ENCODE measurements at regions not wholly inside any gene's neighbourhood (a gene's known extent, or its start where the extent isn't known, plus 50 kb on each side); places are given as distances from the start of the nearest gene placed in this dataset.

GRCh38 chr5:159698322-159698721, 218.0 kb upstream of the ADRA1B start:
- intact Hi-C loops (cut with micrococcal nuclease): no loop called here
- FAIRE-seq: no peak
- no peak for ATAC-seq

GRCh38 chr5:159700016-159700415, 216.3 kb upstream of the ADRA1B start:
- no TSS peak for BruUV-seq (replicated peaks)
- Histone ChIP-seq H3K9me3 (replicated peaks; ENCODE audit: control insufficient read depth, insufficient read depth, low read depth, low read length) (no peaks in the 10 kb centered on the region), H3K4me1 (replicated peaks in 1 of 2; ENCODE audit: control insufficient read depth in 2 of 2, insufficient read depth in 2 of 2, low read length in 2 of 2) (no peaks in the 10 kb centered on the region), H3K4me2 (ENCODE audit: insufficient read depth, low read length) (no peak overlapping the region), H3K79me2 (ENCODE audit: control insufficient read depth, insufficient read depth, low read length) (no peaks in the 10 kb centered on the region), H2AFZ (ENCODE audit: low read depth, low read length) (no peak overlapping the region), H3K4me3 (no peak overlapping the region), H3K36me3 (ENCODE audit: control insufficient read depth, insufficient read depth, low read length) (no peaks in the 10 kb centered on the region), H4K20me1 (replicated peaks; ENCODE audit: control insufficient read depth, insufficient read depth, low read length) (no peaks in the 10 kb centered on the region), H3K27me3 (ENCODE audit: control insufficient read depth in 2 of 2, insufficient read depth in 2 of 2, low read length in 2 of 2) (no peaks in the 10 kb centered on the region), H3K9me1 (ENCODE audit: control insufficient read depth, insufficient read depth, low read length) (no peaks in the 10 kb centered on the region), H3K27ac (ENCODE audit: extremely low read depth, low read depth, low read length) (no peak overlapping the region), H3K9ac (ENCODE audit: insufficient read depth in 1 of 2, low read depth in 2 of 2, low read length in 2 of 2) (no peak overlapping the region)
- POLR2A ChIA-PET: no interaction called here
- in situ Hi-C loops (cut with MboI) (no loop called here), intact Hi-C loops (cut with micrococcal nuclease) (no loop called here)
- FAIRE-seq: no peak
- TF ChIP-seq ZNF184 (CRISPR knock-in tag; IDR thresholded peaks at IDR 0.05): no peak
- no peak for TF ChIP-seq ATF4 (CRISPR knock-in tag; IDR thresholded peaks at IDR 0.05)
- peak; percentile 83 for TF ChIP-seq TFE3 (CRISPR knock-in tag; IDR thresholded peaks at IDR 0.05)
- no peak for DNase-seq (ENCODE audit: extremely low read depth in 1 of 4, low spot score in 3 of 4)
- CTCF ChIA-PET (ENCODE audit: low intra/inter-chr PET ratio): no interaction called here
- no peak for ATAC-seq

More at GRCh38 chr5:159698322-159698721, 218.0 kb upstream of the ADRA1B start:
- Histone ChIP-seq H4K20me1 (replicated peaks; ENCODE audit: control insufficient read depth, insufficient read depth, low read length) (no peaks in the 10 kb centered on the region), H3K9me1 (ENCODE audit: control insufficient read depth, insufficient read depth, low read length) (no peaks in the 10 kb centered on the region), H3K9me3 (replicated peaks; ENCODE audit: control insufficient read depth, insufficient read depth, low read depth, low read length) (no peaks in the 10 kb centered on the region), H2AFZ (ENCODE audit: low read depth, low read length) (no peak overlapping the region), H3K27ac (ENCODE audit: extremely low read depth, low read depth, low read length) (no peak overlapping the region), H3K36me3 (ENCODE audit: control insufficient read depth, insufficient read depth, low read length) (no peaks in the 10 kb centered on the region), H3K9ac (ENCODE audit: insufficient read depth in 1 of 2, low read depth in 2 of 2, low read length in 2 of 2) (no peak overlapping the region), H3K4me1 (replicated peaks in 1 of 2; ENCODE audit: control insufficient read depth in 2 of 2, insufficient read depth in 2 of 2, low read length in 2 of 2) (no peaks in the 10 kb centered on the region), H3K4me3 (no peak overlapping the region), H3K79me2 (ENCODE audit: control insufficient read depth, insufficient read depth, low read length) (no peaks in the 10 kb centered on the region), H3K4me2 (ENCODE audit: insufficient read depth, low read length) (no peak overlapping the region), H3K27me3 (ENCODE audit: control insufficient read depth in 2 of 2, insufficient read depth in 2 of 2, low read length in 2 of 2) (no peaks in the 10 kb centered on the region)
- TF ChIP-seq RBM25 (IDR thresholded peaks at IDR 0.05; ENCODE audit: low read depth, low read length, severe bottlenecking) (peak; percentile 95), PURB (CRISPR knock-in tag; IDR thresholded peaks at IDR 0.05; ENCODE audit: low read depth) (no peak), ZFP36 (IDR thresholded peaks at IDR 0.05; ENCODE audit: low read depth, low read length, partially characterized antibody) (peak; percentile 70), FOXP1 (CRISPR knock-in tag; IDR thresholded peaks at IDR 0.05) (no peak), RCOR1 (IDR thresholded peaks at IDR 0.05; ENCODE audit: borderline replicate concordance in 1 of 2, low read depth in 2 of 2, low read length in 2 of 2) (0 out of 4 replicates have a peak, but pooled peaks of 1 of the 2 experiments have one; percentile 14), DACH1 (IDR thresholded peaks at IDR 0.05; ENCODE audit: partially characterized antibody) (no peak)
- in situ Hi-C loops (cut with MboI): no loop called here
- no peak for DNase-seq (ENCODE audit: extremely low read depth in 1 of 4, low spot score in 3 of 4)
- ChIA-PET CTCF (ENCODE audit: low intra/inter-chr PET ratio) (no interaction called here), POLR2A (no interaction called here)
- BruUV-seq (replicated peaks): no TSS peak
